GM23248 (cell line): ENCODE measurements at regions not wholly inside any gene's neighbourhood (a gene's known extent, or its start where the extent isn't known, plus 50 kb on each side); places are given as distances from the start of the nearest gene placed in this dataset.

Experiments used
- DNase-seq: peaks from one replicate; pipeline ENCODE4 v3.0.0-alpha.2; 2015
- H2AFZ ChIP-seq: fragments of 200-600 bp; sonication (generic); 2 replicates; pipeline ENCODE4 v1.6.1; 2016; ENCODE audit warnings: antibody characterized with exemption
- H3F3A ChIP-seq: fragments of 200-600 bp; sonication (generic); 2 replicates; pipeline ENCODE4 v1.6.1; 2016; ENCODE audit warnings: mild to moderate bottlenecking, antibody characterized with exemption, mixed run types; ENCODE audit not compliant: insufficient read depth
- H3K27ac ChIP-seq: fragments of 200-600 bp; sonication (generic); 2 replicates; pipeline ENCODE4 v1.5.1; 2016; ENCODE audit warnings: mild to moderate bottlenecking
- H3K27me3 ChIP-seq: fragments of 200-600 bp; sonication (generic); replicated peaks from 2 replicates; pipeline ENCODE4 v1.6.1; 2016; ENCODE audit warnings: mild to moderate bottlenecking; ENCODE audit not compliant: insufficient read depth
- H3K36me3 ChIP-seq: fragments of 200-600 bp; sonication (generic); 2 replicates; pipeline ENCODE4 v1.6.1; 2016; ENCODE audit warnings: low read depth, mild to moderate bottlenecking
- H3K4me1 ChIP-seq: fragments of 200-600 bp; sonication (generic); 2 replicates; pipeline ENCODE4 v1.6.1; 2016; ENCODE audit warnings: mild to moderate bottlenecking; ENCODE audit not compliant: insufficient read depth
- H3K4me2 ChIP-seq: fragments of 200-600 bp; sonication (generic); one replicate; pipeline ENCODE4 v1.6.1; 2016; ENCODE audit warnings: mild to moderate bottlenecking; ENCODE audit not compliant: unreplicated experiment
- H3K4me3 ChIP-seq: fragments of 200-600 bp; sonication (generic); 2 replicates; pipeline ENCODE4 v1.5.1; 2016; ENCODE audit warnings: mild to moderate bottlenecking
- H3K79me2 ChIP-seq: fragments of 200-600 bp; sonication (generic); 2 replicates; pipeline ENCODE4 v1.6.1; 2016; ENCODE audit warnings: mild to moderate bottlenecking; ENCODE audit not compliant: insufficient read depth
- H3K9ac ChIP-seq: fragments of 200-600 bp; sonication (generic); 2 replicates; pipeline ENCODE4 v1.6.1; 2016; ENCODE audit warnings: mild to moderate bottlenecking
- H3K9me2 ChIP-seq: fragments of 200-600 bp; sonication (generic); 2 replicates; pipeline ENCODE4 v1.6.1; 2016; ENCODE audit warnings: mixed run types, mild to moderate bottlenecking, moderate library complexity; ENCODE audit not compliant: insufficient read depth
- H3K9me3 ChIP-seq: fragments of 200-600 bp; sonication (generic); one replicate; pipeline ENCODE4 v1.6.1; 2017; ENCODE audit warnings: low read depth
- H4K20me1 ChIP-seq: fragments of 200-600 bp; sonication (generic); 2 replicates; pipeline ENCODE4 v1.6.0; 2016; ENCODE audit not compliant: insufficient read depth
- EZH2 ChIP-seq: fragments of 200-600 bp; sonication (generic); IDR thresholded peaks from 2 replicates; pipeline ENCODE4 v1.6.1; 2018; ENCODE audit warnings: antibody characterized with exemption, mild to moderate bottlenecking; ENCODE audit not compliant: insufficient read depth, poor library complexity, severe bottlenecking
- EZH2phosphoT487 ChIP-seq: fragments of 200-600 bp; sonication (generic); IDR thresholded peaks from 2 replicates; pipeline ENCODE4 v1.6.1; 2018; ENCODE audit warnings: antibody characterized with exemption, moderate library complexity, mild to moderate bottlenecking, low read depth; ENCODE audit not compliant: insufficient read depth
- WGBS, 2 experiments: methylation state at CpG; one replicate each; pipeline ENCODE4 v1.1.6; 2015 to 2017; ENCODE audit warnings: low lambda C conversion rate in 2 of 2, low coverage in 1 of 2; ENCODE audit errors: missing lambda C conversion rate in 2 of 2; 5-methylcytosine and 5-hydroxymethylcytosine counted together
- in situ Hi-C: fragments of 300-500 bp; cut with MboI; formaldehyde crosslinking; loops from 2 replicates; pipeline ENCODE4 v1.15.0; 2020

DNA sequence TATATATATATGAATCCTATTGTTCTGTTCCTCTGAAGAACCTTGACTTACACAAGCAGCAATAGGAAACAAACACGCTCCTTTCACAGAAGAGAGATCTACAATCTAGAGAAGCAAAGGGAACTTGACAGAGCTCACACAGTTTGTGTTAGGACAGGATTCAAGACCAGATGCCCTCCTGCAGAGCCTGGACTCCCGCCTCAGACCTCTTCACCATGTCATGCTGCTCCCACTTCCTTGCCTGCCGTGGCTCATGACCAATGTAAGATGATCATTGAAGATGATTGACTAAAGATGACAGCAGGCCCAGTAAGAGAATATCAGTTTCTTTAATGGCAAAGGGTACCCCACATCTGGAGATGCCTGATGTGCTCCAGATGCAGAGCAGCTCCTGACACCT is 111.2 kb upstream of the AGAP1 start:
- H2AFZ ChIP-seq = no peak overlapping the region
- in situ Hi-C loops = no loop called here

DNA sequence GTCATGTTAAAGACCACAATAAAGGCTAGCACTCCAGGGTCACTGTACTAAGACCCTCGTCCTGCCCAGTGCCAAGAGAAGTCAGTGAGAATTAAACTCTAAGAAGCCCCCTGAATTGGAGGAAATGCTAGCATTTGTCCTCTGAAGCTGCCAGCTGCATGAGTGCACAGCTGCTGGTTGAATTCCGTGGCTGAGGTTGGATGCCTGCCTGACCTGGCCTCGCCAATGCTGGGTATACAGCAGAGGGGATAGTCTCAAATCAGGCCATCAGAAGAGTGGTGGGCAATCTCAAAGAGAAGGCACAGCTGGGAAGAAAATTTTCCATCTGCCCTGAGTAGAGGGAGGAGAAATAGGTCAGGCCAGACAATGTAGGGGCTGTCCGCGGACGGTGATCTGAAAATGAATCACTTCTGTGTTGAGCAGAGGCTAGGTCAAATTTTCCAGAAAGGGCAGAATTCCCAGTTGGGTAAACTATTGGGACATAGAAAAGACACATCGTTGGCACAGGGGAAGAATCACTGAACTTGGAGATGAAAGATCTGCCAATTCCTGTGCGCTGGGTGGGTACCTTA is 110.5 kb upstream of the AGAP1 start:
- DNase-seq = peak; percentile 19
- Histone ChIP-seq H3K4me2 (no peak overlapping the region), H4K20me1 (no peaks in the 10 kb centered on the region), H3F3A (0 out of 2 replicates have a peak, but pooled peaks cover 7% of the 10 kb centered on the region), H3K9ac (no peak overlapping the region), H3K4me1 (peaks cover 9% of the 10 kb centered on the region), H2AFZ (no peak overlapping the region), H3K27ac (no peak overlapping the region), H3K9me3 (no peaks in the 10 kb centered on the region), H3K79me2 (no peaks in the 10 kb centered on the region), H3K4me3 (no peak overlapping the region), H3K27me3 (no peaks in the 10 kb centered on the region), H3K9me2 (no peaks in the 10 kb centered on the region), H3K36me3 (no peaks in the 10 kb centered on the region)
- in situ Hi-C loops = no loop called here
- TF ChIP-seq EZH2 (no peak), EZH2phosphoT487 (no peak)
- 74% methylated on average over 8 of the region's 8 CpGs for WGBS, 2 experiments

More for the DNA sequence above, 111.2 kb upstream of the AGAP1 start:
- no peak overlapping the region for H3K27ac ChIP-seq
- H3K4me2 ChIP-seq = no peak overlapping the region
- 91 to 94% methylated on average over 3 of the region's 3 CpGs for WGBS, 2 experiments
- no peaks in the 10 kb centered on the region for H3K9me3 ChIP-seq
- H3K27me3 ChIP-seq = no peaks in the 10 kb centered on the region
- no peaks in the 10 kb centered on the region for H3K9me2 ChIP-seq
- peaks cover 13% of the 10 kb centered on the region for H3K4me1 ChIP-seq
- no peak overlapping the region for H3K4me3 ChIP-seq
- TF ChIP-seq EZH2 (no peak), EZH2phosphoT487 (no peak)
- no peaks in the 10 kb centered on the region for H4K20me1 ChIP-seq
- no peak overlapping the region for H3K9ac ChIP-seq
- no peaks in the 10 kb centered on the region for H3K79me2 ChIP-seq
- no peak for DNase-seq
- 0 out of 2 replicates have a peak, but pooled peaks cover 7% of the 10 kb centered on the region for H3F3A ChIP-seq
- no peaks in the 10 kb centered on the region for H3K36me3 ChIP-seq

DNA sequence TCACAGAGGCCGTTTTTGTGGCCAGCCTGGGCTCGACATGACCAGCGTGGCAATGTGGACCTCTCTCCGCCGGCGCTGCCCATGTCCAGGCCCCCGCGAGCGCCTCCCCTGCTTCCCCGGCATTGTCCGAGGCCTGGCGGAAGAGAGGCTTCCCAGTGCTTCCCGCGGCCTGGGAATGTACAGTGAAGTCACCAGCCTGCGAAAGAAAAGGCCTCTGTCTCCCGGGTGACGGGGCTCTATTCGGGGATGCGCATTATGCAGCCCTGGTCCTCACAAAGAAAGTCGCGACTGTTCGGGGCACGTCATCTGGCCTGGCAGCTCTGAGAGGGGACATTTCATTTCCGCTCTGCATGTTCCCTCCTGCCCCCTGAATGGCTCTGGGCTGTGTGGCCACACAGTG is 109.2 kb upstream of the AGAP1 start:
- Histone ChIP-seq H3K9ac (no peak overlapping the region), H3K36me3 (no peaks in the 10 kb centered on the region), H3K9me3 (no peaks in the 10 kb centered on the region), H3K27ac (no peak overlapping the region), H3K27me3 (no peaks in the 10 kb centered on the region), H3K9me2 (no peaks in the 10 kb centered on the region), H3K4me1 (peaks cover 7% of the 10 kb centered on the region), H3K79me2 (no peaks in the 10 kb centered on the region), H2AFZ (no peak overlapping the region), H3K4me2 (no peak overlapping the region), H4K20me1 (no peaks in the 10 kb centered on the region), H3F3A (0 out of 2 replicates have a peak, but pooled peaks cover 7% of the 10 kb centered on the region), H3K4me3 (no peak overlapping the region)
- TF ChIP-seq EZH2 (no peak), EZH2phosphoT487 (no peak)
- in situ Hi-C loops = no loop called here
- WGBS, 2 experiments = 92 to 93% methylated on average over 22 to 24 of the region's 24 CpGs
- DNase-seq = no peak

DNA sequence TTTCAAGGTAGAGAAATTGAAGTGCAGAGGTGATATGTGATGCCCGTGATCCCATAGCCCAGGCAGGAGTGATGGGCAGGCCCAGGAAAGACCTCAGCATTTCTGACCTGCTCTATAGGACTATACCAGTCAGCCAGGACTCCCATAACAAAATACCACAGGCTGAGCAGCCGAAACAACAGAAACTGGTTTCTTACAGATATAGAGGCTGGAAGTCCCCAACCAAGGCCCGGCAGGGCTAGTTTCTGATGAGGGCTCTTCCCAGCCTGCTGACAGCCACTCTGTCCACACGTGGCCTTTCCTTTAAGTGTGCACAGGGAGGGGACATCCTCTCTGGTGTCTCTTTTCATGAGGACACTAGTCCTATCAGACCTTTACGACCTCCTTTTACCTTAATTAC is 104.2 kb upstream of the AGAP1 start:
- Histone ChIP-seq H3F3A (no peaks in the 10 kb centered on the region), H3K9ac (no peak overlapping the region), H2AFZ (no peak overlapping the region), H3K4me2 (no peak overlapping the region), H3K36me3 (no peaks in the 10 kb centered on the region), H3K9me2 (no peaks in the 10 kb centered on the region), H3K4me3 (no peak overlapping the region), H3K4me1 (peaks cover 6% of the 10 kb centered on the region), H3K9me3 (no peaks in the 10 kb centered on the region), H4K20me1 (no peaks in the 10 kb centered on the region), H3K27ac (no peak overlapping the region), H3K27me3 (no peaks in the 10 kb centered on the region), H3K79me2 (no peaks in the 10 kb centered on the region)
- WGBS, 2 experiments = 77 to 78% methylated on average over 5 of the region's 5 CpGs
- DNase-seq = no peak
- in situ Hi-C loops = no loop called here
- TF ChIP-seq EZH2 = no peak
- no peak for TF ChIP-seq EZH2phosphoT487

DNA sequence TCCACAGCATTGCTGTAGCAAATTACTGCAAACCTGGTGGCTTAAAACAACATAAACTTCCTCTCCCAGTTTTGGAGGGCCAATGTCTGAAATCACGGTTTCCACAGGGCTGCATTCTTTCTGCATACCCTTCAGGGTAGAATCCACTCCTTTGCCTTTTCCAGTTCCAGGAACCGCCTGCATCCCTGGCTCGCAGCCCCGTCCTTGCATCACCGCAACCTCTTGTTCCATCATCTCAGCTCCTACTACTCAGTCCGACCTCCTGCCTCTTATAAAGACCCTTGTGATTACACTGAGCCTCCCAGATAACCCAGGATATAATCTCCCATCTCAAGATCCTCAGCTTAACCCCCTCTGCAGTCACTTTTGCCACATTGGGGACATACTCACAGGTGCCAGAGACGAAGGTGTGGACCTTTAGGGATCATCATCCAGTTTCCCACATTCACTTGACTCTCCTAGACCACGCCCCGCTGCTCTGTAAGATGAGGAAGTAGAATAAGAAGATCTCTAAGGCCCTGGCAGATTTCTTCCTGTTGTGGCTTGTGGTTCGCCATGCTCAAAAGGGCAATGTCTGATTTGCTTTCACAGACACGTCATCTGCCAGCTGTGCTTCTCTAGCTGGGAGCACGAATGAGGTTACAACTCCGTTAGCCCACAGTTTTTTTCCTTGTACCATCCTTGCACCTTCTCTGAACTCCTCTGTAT is 103.6 kb upstream of the AGAP1 start:
- Histone ChIP-seq H3K4me3 (no peak overlapping the region), H2AFZ (no peak overlapping the region), H3K36me3 (no peaks in the 10 kb centered on the region), H3K27ac (no peak overlapping the region), H3F3A (0 out of 2 replicates have a peak, but pooled peaks cover 3% of the 10 kb centered on the region), H3K27me3 (no peaks in the 10 kb centered on the region), H3K4me2 (no peak overlapping the region), H3K4me1 (peaks cover 8% of the 10 kb centered on the region), H4K20me1 (no peaks in the 10 kb centered on the region), H3K9me3 (no peaks in the 10 kb centered on the region), H3K9me2 (no peaks in the 10 kb centered on the region), H3K9ac (no peak overlapping the region), H3K79me2 (no peaks in the 10 kb centered on the region)
- WGBS, 2 experiments = 90 to 91% methylated on average over 13 of the region's 13 CpGs
- no peak for DNase-seq
- in situ Hi-C loops = no loop called here
- no peak for TF ChIP-seq EZH2
